ENCODE measurements at regions not wholly inside any gene's neighbourhood (a gene's known extent, or its start where the extent isn't known, plus 50 kb on each side); places are given as distances from the start of the nearest gene placed in this dataset.

- TF ChIP-seq, protein P1, sequence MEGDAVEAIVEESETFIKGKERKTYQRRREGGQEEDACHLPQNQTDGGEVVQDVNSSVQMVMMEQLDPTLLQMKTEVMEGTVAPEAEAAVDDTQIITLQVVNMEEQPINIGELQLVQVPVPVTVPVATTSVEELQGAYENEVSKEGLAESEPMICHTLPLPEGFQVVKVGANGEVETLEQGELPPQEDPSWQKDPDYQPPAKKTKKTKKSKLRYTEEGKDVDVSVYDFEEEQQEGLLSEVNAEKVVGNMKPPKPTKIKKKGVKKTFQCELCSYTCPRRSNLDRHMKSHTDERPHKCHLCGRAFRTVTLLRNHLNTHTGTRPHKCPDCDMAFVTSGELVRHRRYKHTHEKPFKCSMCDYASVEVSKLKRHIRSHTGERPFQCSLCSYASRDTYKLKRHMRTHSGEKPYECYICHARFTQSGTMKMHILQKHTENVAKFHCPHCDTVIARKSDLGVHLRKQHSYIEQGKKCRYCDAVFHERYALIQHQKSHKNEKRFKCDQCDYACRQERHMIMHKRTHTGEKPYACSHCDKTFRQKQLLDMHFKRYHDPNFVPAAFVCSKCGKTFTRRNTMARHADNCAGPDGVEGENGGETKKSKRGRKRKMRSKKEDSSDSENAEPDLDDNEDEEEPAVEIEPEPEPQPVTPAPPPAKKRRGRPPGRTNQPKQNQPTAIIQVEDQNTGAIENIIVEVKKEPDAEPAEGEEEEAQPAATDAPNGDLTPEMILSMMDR (IDR thresholded peaks at IDR 0.05; ENCODE audit: poor library complexity, severe bottlenecking), result no peak
- TF ChIP-seq POLR2AphosphoS5 (IDR thresholded peaks at IDR 0.05) (no peak), TAF1 (IDR thresholded peaks at IDR 0.05; ENCODE audit: low read depth) (no peak), EZH2 (IDR thresholded peaks at IDR 0.05; ENCODE audit: borderline replicate concordance, insufficient read depth, low read length, poor library complexity, severe bottlenecking) (no peak), EP300 (conservative IDR thresholded peaks at IDR 0.05; ENCODE audit: poor library complexity, severe bottlenecking) (no peak), RAD21 (conservative IDR thresholded peaks at IDR 0.05) (no peak), SMC3 (conservative IDR thresholded peaks at IDR 0.05; ENCODE audit: poor library complexity) (no peak), MXI1 (conservative IDR thresholded peaks at IDR 0.05; ENCODE audit: poor library complexity, severe bottlenecking) (no peak)
- TF ChIP-seq, protein P2, sequence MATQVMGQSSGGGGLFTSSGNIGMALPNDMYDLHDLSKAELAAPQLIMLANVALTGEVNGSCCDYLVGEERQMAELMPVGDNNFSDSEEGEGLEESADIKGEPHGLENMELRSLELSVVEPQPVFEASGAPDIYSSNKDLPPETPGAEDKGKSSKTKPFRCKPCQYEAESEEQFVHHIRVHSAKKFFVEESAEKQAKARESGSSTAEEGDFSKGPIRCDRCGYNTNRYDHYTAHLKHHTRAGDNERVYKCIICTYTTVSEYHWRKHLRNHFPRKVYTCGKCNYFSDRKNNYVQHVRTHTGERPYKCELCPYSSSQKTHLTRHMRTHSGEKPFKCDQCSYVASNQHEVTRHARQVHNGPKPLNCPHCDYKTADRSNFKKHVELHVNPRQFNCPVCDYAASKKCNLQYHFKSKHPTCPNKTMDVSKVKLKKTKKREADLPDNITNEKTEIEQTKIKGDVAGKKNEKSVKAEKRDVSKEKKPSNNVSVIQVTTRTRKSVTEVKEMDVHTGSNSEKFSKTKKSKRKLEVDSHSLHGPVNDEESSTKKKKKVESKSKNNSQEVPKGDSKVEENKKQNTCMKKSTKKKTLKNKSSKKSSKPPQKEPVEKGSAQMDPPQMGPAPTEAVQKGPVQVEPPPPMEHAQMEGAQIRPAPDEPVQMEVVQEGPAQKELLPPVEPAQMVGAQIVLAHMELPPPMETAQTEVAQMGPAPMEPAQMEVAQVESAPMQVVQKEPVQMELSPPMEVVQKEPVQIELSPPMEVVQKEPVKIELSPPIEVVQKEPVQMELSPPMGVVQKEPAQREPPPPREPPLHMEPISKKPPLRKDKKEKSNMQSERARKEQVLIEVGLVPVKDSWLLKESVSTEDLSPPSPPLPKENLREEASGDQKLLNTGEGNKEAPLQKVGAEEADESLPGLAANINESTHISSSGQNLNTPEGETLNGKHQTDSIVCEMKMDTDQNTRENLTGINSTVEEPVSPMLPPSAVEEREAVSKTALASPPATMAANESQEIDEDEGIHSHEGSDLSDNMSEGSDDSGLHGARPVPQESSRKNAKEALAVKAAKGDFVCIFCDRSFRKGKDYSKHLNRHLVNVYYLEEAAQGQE (IDR thresholded peaks at IDR 0.05; ENCODE audit: borderline replicate concordance), result no peak
These were observed 182.5 kb downstream of the ACKR3 start for GRCh38 chr2:236752096-236752495.

All from neural cell (in vitro differentiated cells).